ENCODE measurements at regions not wholly inside any gene's neighbourhood (a gene's known extent, or its start where the extent isn't known, plus 50 kb on each side); places are given as distances from the start of the nearest gene placed in this dataset.

GRCh38 chr2:9135822-9136558 is 70.6 kb upstream of the ASAP2 start:
- Histone ChIP-seq H3K4me1 (ENCODE audit: low read depth) (peaks cover 10% of the 10 kb centered on the region), H3K4me3 (no peak overlapping the region), H3K36me3 (ENCODE audit: low read depth) (no peaks in the 10 kb centered on the region), H3K9me3 (peaks cover 6% of the 10 kb centered on the region)
- no peak for TF ChIP-seq CTCF (IDR thresholded peaks at IDR 0.05)
- DNase-seq (peak in 2 of 3 donors; percentile 23 to 39), ATAC-seq (no peak)
- intact Hi-C loops (cut with DNase I, micrococcal nuclease): loop anchor here (5.0 to 10.0 kb wide), 3 partner anchors 134 to 271 kb away; partner anchors contain the start of gene MBOAT2 (in 1 of the 2)

GRCh38 chr2:9127316-9127715 is 79.3 kb upstream of the ASAP2 start:
- Histone ChIP-seq H3K4me3 (no peak overlapping the region), H3K9me3 (no peaks in the 10 kb centered on the region), H3K36me3 (ENCODE audit: low read depth) (no peaks in the 10 kb centered on the region), H3K4me1 (ENCODE audit: low read depth) (no peaks in the 10 kb centered on the region)
- DNase-seq (no peak), ATAC-seq (no peak)
- TF ChIP-seq CTCF (IDR thresholded peaks at IDR 0.05): no peak
- intact Hi-C loops (cut with DNase I, micrococcal nuclease): no loop called here

- Histone ChIP-seq H3K4me3 (no peak overlapping the region), H3K36me3 (ENCODE audit: low read depth) (no peaks in the 10 kb centered on the region), H3K9me3 (no peaks in the 10 kb centered on the region), H3K4me1 (ENCODE audit: low read depth) (no peaks in the 10 kb centered on the region)
- intact Hi-C loops (cut with DNase I, micrococcal nuclease): no loop called here
- no peak for DNase-seq
- ATAC-seq: no peak
- TF ChIP-seq CTCF (IDR thresholded peaks at IDR 0.05): no peak
Observed at GRCh38 chr2:9126540-9126939, 80.1 kb upstream of the ASAP2 start.

- Histone ChIP-seq H3K4me1 (ENCODE audit: low read depth) (no peaks in the 10 kb centered on the region), H3K9me3 (no peaks in the 10 kb centered on the region), H3K4me3 (no peak overlapping the region), H3K36me3 (ENCODE audit: low read depth) (no peaks in the 10 kb centered on the region)
- intact Hi-C loops (cut with DNase I, micrococcal nuclease): no loop called here
- TF ChIP-seq CTCF (IDR thresholded peaks at IDR 0.05): no peak
- DNase-seq (no peak), ATAC-seq (no peak)
Observed at GRCh38 chr2:9124231-9124741, 82.3 kb upstream of the ASAP2 start.

- no peak for TF ChIP-seq CTCF (IDR thresholded peaks at IDR 0.05)
- Histone ChIP-seq H3K9me3 (no peaks in the 10 kb centered on the region), H3K4me3 (no peak overlapping the region), H3K36me3 (ENCODE audit: low read depth) (no peaks in the 10 kb centered on the region), H3K4me1 (ENCODE audit: low read depth) (no peaks in the 10 kb centered on the region)
- DNase-seq (no peak), ATAC-seq (no peak)
- intact Hi-C loops (cut with DNase I, micrococcal nuclease): no loop called here
Observed at GRCh38 chr2:9123069-9123468, 83.5 kb upstream of the ASAP2 start.
